ENCODE measurements at regions not wholly inside any gene's neighbourhood (a gene's known extent, or its start where the extent isn't known, plus 50 kb on each side); places are given as distances from the start of the nearest gene placed in this dataset.

- no peak for TF ChIP-seq TCF12 (IDR thresholded peaks at IDR 0.05; ENCODE audit: low read depth, low read length)
- TF ChIP-seq POU5F1 (IDR thresholded peaks at IDR 0.05; ENCODE audit: low read depth, low read length), result no peak
- TF ChIP-seq ATF3 (IDR thresholded peaks at IDR 0.05; ENCODE audit: insufficient read depth, low read depth, low read length), result no peak
- no peak for TF ChIP-seq MAX (IDR thresholded peaks at IDR 0.05)
- TF ChIP-seq CTCF (IDR thresholded peaks at IDR 0.05; ENCODE audit: control extremely low read depth in 1 of 3, insufficient read depth in 1 of 3, low read depth in 1 of 3, low read length in 3 of 3), result no peak
- no peak for TF ChIP-seq SRF (IDR thresholded peaks at IDR 0.05; ENCODE audit: low read depth, low read length)
- no peak for TF ChIP-seq CBX8 (IDR thresholded peaks at IDR 0.05; ENCODE audit: borderline replicate concordance, low read depth, low read length)
- TF ChIP-seq POLR2AphosphoS5 (IDR thresholded peaks at IDR 0.05; ENCODE audit: low read depth, low read length), result no peak
- TF ChIP-seq TAF1 (IDR thresholded peaks at IDR 0.05; ENCODE audit: low read depth, low read length), result no peak
- TF ChIP-seq ASH2L (IDR thresholded peaks at IDR 0.05; ENCODE audit: low read length), result no peak
- no peak for TF ChIP-seq KDM1A (IDR thresholded peaks at IDR 0.05; ENCODE audit: borderline replicate concordance, low read length)
- TF ChIP-seq NRF1 (IDR thresholded peaks at IDR 0.05; ENCODE audit: low read depth, low read length), result no peak
- no peak for TF ChIP-seq RFX5 (IDR thresholded peaks at IDR 0.05; ENCODE audit: borderline replicate concordance, low read depth, low read length)
Observed at GRCh38 chr1:59013928-59014279, 230.1 kb upstream of the JUN start.

All from H1 (cell line).